ENCODE measurements at regions not wholly inside any gene's neighbourhood (a gene's known extent, or its start where the extent isn't known, plus 50 kb on each side); places are given as distances from the start of the nearest gene placed in this dataset.

DNA sequence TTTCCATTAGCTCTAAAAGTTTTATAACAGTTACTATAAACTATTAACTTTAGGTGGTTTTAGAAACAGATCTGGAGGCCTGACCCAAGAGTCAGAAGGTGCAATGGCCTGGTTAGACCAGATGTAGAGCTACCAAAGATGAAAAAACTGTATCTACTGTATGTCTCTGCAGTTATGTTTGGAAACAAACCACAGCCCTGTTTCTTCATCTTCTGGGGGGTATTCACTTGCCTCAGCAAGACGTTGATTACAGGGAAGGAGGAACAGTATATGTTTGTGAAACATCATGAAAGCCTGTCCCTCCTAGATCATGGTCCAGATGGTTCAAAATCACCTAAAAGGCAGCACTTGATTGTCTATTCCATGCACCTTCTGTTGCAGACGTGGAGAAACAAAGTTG is 220.2 kb downstream of the SUCLG1 start:
- TF ChIP-seq, protein P1, sequence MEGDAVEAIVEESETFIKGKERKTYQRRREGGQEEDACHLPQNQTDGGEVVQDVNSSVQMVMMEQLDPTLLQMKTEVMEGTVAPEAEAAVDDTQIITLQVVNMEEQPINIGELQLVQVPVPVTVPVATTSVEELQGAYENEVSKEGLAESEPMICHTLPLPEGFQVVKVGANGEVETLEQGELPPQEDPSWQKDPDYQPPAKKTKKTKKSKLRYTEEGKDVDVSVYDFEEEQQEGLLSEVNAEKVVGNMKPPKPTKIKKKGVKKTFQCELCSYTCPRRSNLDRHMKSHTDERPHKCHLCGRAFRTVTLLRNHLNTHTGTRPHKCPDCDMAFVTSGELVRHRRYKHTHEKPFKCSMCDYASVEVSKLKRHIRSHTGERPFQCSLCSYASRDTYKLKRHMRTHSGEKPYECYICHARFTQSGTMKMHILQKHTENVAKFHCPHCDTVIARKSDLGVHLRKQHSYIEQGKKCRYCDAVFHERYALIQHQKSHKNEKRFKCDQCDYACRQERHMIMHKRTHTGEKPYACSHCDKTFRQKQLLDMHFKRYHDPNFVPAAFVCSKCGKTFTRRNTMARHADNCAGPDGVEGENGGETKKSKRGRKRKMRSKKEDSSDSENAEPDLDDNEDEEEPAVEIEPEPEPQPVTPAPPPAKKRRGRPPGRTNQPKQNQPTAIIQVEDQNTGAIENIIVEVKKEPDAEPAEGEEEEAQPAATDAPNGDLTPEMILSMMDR (IDR thresholded peaks at IDR 0.05; ENCODE audit: control extremely low read depth, extremely low read depth) = no peak
- ATAC-seq (ENCODE audit: insufficient read depth, low FRiP score) (no peak), DNase-seq (no peak)
- Histone ChIP-seq H3K9ac (ENCODE audit: insufficient read depth in 1 of 2, low read length in 2 of 2) (no peak overlapping the region), H3K27me3 (ENCODE audit: control insufficient read depth in 3 of 3, insufficient read depth in 3 of 3, low read length in 2 of 3) (no peaks in the 10 kb centered on the region), H3K4me3 (no peak overlapping the region), H3K36me3 (ENCODE audit: control insufficient read depth in 4 of 4, insufficient read depth in 4 of 4, low read length in 4 of 4) (no peaks in the 10 kb centered on the region), H3K9me3 (ENCODE audit: control insufficient read depth in 4 of 4, insufficient read depth in 3 of 4, low read length in 3 of 4) (no peaks in the 10 kb centered on the region), H3K4me1 (ENCODE audit: control insufficient read depth in 5 of 5, insufficient read depth in 5 of 5, low read length in 5 of 5) (peaks cover 0 to 4% (median 0%) of the 10 kb centered on the region in 5 donors), H3K27ac (ENCODE audit: low read depth in 1 of 2, low read length in 1 of 2) (no peak overlapping the region)
- WGBS, 2 donors = 41 to 56% methylated on average over 2 of the region's 2 CpGs

DNA sequence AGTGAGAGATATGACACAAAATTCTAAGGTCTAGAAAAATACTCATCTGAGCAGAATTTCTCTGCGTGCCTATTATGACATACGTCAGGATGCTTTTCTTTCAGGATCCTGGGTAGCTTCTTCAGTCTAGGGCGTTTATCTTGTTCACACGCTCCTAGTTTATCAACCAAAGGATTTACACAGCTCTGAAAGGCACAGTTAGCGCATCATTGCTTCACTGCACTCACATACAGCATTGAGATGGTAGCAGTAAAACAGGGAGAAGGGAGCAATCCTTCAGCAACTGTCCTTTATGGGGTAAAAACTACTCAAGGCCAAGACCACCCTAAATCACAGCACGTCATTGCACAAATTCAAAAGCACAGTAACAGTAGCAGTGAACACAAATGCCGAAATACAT is 222.8 kb downstream of the SUCLG1 start:
- Histone ChIP-seq H3K9ac (ENCODE audit: insufficient read depth in 1 of 2, low read length in 2 of 2) (no peak overlapping the region), H3K4me3 (no peak overlapping the region), H3K4me1 (ENCODE audit: control insufficient read depth in 5 of 5, insufficient read depth in 5 of 5, low read length in 5 of 5) (no peaks in the 10 kb centered on the region), H3K27ac (ENCODE audit: low read depth in 1 of 2, low read length in 1 of 2) (no peak overlapping the region), H3K27me3 (ENCODE audit: control insufficient read depth in 3 of 3, insufficient read depth in 3 of 3, low read length in 2 of 3) (no peaks in the 10 kb centered on the region), H3K36me3 (ENCODE audit: control insufficient read depth in 4 of 4, insufficient read depth in 4 of 4, low read length in 4 of 4) (no peaks in the 10 kb centered on the region), H3K9me3 (ENCODE audit: control insufficient read depth in 4 of 4, insufficient read depth in 3 of 4, low read length in 3 of 4) (no peaks in the 10 kb centered on the region)
- 85 to 90% methylated on average over 7 of the region's 7 CpGs for WGBS, 2 donors
- no peak for DNase-seq
- ATAC-seq (ENCODE audit: insufficient read depth, low FRiP score) = no peak
- TF ChIP-seq, protein P1 (IDR thresholded peaks at IDR 0.05; ENCODE audit: control extremely low read depth, extremely low read depth) = no peak

DNA sequence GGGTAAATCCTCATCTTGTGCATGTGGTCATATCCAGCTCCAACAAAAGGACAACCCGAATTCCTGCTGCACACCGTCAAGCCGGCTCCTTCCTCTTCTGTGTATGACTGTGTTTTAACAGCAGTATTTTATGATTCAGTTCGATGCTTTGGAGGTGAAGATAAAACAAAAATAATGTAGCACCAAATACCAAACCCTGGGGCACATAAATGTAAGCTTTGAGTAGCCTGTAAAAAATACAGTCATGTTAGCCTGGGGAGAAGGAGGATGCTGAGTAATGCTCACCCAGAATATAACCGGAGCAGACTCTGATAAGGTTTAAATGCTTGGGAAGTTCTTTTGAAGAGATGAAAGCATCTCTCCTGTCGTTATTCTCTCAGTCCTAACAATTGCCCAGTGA is 225.0 kb downstream of the SUCLG1 start:
- TF ChIP-seq, protein P1 (IDR thresholded peaks at IDR 0.05; ENCODE audit: control extremely low read depth, extremely low read depth) = no peak
- Histone ChIP-seq H3K27me3 (ENCODE audit: control insufficient read depth in 3 of 3, insufficient read depth in 3 of 3, low read length in 2 of 3) (no peaks in the 10 kb centered on the region), H3K27ac (ENCODE audit: low read depth in 1 of 2, low read length in 1 of 2) (no peak overlapping the region), H3K4me3 (no peak overlapping the region), H3K9me3 (ENCODE audit: control insufficient read depth in 4 of 4, insufficient read depth in 3 of 4, low read length in 3 of 4) (no peaks in the 10 kb centered on the region), H3K9ac (ENCODE audit: insufficient read depth in 1 of 2, low read length in 2 of 2) (no peak overlapping the region), H3K4me1 (ENCODE audit: control insufficient read depth in 5 of 5, insufficient read depth in 5 of 5, low read length in 5 of 5) (no peaks in the 10 kb centered on the region), H3K36me3 (ENCODE audit: control insufficient read depth in 4 of 4, insufficient read depth in 4 of 4, low read length in 4 of 4) (no peaks in the 10 kb centered on the region)
- DNase-seq = no peak
- no peak for ATAC-seq (ENCODE audit: insufficient read depth, low FRiP score)
- WGBS, 2 donors = 74 to 81% methylated on average over 6 of the region's 6 CpGs

DNA sequence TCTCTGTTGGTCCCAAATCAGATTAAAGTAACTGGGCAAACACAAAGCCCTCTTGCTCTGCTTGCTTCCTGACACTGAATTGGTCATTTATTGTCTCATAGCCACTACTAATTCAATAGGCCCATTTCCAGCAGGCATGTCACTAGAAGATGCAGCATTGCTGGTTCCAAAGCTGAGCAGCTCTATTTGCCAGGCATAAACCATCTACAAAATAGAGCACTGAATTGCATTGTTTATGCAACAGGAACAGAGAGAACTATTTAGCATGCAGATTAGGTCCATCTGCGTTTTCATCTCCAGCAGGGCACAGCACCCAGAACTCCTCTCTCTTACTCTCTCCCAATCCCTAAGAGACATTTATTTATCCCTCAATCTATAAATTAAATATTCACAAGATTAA is 227.6 kb downstream of the SUCLG1 start:
- Histone ChIP-seq H3K27me3 (ENCODE audit: control insufficient read depth in 3 of 3, insufficient read depth in 3 of 3, low read length in 2 of 3) (no peaks in the 10 kb centered on the region), H3K4me1 (ENCODE audit: control insufficient read depth in 5 of 5, insufficient read depth in 5 of 5, low read length in 5 of 5) (no peaks in the 10 kb centered on the region), H3K36me3 (ENCODE audit: control insufficient read depth in 4 of 4, insufficient read depth in 4 of 4, low read length in 4 of 4) (no peaks in the 10 kb centered on the region), H3K9me3 (ENCODE audit: control insufficient read depth in 4 of 4, insufficient read depth in 3 of 4, low read length in 3 of 4) (no peaks in the 10 kb centered on the region), H3K27ac (ENCODE audit: low read depth in 1 of 2, low read length in 1 of 2) (no peak overlapping the region), H3K4me3 (no peak overlapping the region), H3K9ac (ENCODE audit: insufficient read depth in 1 of 2, low read length in 2 of 2) (no peak overlapping the region)
- DNase-seq (no peak), ATAC-seq (ENCODE audit: insufficient read depth, low FRiP score) (no peak)
- TF ChIP-seq, protein P1 (IDR thresholded peaks at IDR 0.05; ENCODE audit: control extremely low read depth, extremely low read depth) = no peak
- 90 to 96% methylated on average over 1 of the region's 1 CpG for WGBS, 2 donors
